ENCODE measurements at regions not wholly inside any gene's neighbourhood (a gene's known extent, or its start where the extent isn't known, plus 50 kb on each side); places are given as distances from the start of the nearest gene placed in this dataset.

DNA sequence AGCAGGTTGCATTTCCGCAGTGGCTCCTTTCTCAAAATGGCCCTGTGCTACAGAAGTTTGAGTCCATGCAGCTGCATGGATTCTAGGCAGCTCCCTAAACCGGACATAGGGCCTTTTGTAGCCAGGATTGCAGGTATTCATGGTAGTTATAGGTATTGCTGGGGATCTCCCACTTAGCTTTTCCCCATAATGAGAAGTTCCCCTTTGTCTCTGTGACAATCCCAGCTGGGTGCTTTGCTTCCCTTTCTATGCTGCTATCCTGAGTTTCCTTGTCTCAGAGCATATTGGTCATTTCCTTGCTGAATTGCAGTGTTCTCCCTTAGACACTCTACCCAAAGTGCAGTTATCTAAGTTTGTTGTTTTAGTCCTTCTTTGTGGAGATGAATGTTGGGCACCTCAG lies 120.9 kb upstream of the MIS18BP1 start:
- Histone ChIP-seq H3K27ac (no peak overlapping the region), H3K36me3 (replicated peaks in 1 of 2; ENCODE audit: insufficient read depth in 1 of 2, low read depth in 2 of 2) (no peaks in the 10 kb centered on the region), H3K4me3 (no peak overlapping the region), H3K9me3 (no peaks in the 10 kb centered on the region), H3K27me3 (no peaks in the 10 kb centered on the region), H3K4me1 (no peaks in the 10 kb centered on the region)
- intact Hi-C loops (cut with DNase I): no loop called here
- DNase-seq (no peak), ATAC-seq (no peak)
- 61 to 84% methylated on average over 2 of the region's 2 CpGs for WGBS, 2 donors
- TF ChIP-seq, protein P1, sequence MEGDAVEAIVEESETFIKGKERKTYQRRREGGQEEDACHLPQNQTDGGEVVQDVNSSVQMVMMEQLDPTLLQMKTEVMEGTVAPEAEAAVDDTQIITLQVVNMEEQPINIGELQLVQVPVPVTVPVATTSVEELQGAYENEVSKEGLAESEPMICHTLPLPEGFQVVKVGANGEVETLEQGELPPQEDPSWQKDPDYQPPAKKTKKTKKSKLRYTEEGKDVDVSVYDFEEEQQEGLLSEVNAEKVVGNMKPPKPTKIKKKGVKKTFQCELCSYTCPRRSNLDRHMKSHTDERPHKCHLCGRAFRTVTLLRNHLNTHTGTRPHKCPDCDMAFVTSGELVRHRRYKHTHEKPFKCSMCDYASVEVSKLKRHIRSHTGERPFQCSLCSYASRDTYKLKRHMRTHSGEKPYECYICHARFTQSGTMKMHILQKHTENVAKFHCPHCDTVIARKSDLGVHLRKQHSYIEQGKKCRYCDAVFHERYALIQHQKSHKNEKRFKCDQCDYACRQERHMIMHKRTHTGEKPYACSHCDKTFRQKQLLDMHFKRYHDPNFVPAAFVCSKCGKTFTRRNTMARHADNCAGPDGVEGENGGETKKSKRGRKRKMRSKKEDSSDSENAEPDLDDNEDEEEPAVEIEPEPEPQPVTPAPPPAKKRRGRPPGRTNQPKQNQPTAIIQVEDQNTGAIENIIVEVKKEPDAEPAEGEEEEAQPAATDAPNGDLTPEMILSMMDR (IDR thresholded peaks at IDR 0.05): no peak
- TF ChIP-seq POLR2A (IDR thresholded peaks at IDR 0.05): no peak

DNA sequence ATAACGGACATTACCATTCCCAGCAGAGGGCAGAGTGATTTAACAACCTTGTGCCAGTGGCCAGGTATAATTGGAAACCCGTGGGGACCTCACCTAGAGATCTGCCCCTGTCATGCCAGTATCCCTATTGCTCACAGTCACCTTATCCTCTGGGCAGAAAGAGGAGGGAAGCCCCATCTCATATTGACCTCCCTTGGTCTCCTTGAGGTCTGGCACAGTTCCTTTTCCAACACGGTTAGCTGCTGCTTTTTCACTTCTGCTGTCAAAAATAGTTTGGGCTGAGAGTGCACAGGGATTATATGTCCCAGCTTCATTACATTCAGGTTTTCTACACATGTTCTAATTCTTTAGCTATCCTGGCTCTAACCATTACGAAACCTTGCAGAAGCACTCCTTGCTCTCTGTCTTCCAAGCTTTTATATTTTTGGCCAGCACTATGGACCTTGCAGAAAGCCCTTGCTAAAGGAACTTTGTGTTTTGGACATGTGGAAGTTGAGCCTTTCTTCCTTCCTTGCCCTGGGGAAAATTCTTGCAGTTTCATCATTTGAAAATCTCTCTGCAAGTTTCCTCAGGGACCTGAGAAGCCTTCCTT lies 111.7 kb upstream of the MIS18BP1 start:
- Histone ChIP-seq H3K4me1 (no peaks in the 10 kb centered on the region), H3K4me3 (no peak overlapping the region), H3K27me3 (no peaks in the 10 kb centered on the region), H3K36me3 (replicated peaks in 1 of 2; ENCODE audit: insufficient read depth in 1 of 2, low read depth in 2 of 2) (no peaks in the 10 kb centered on the region), H3K9me3 (no peaks in the 10 kb centered on the region), H3K27ac (no peak overlapping the region)
- no peak for TF ChIP-seq POLR2A (IDR thresholded peaks at IDR 0.05)
- TF ChIP-seq, protein P1 (IDR thresholded peaks at IDR 0.05): no peak
- no peak for DNase-seq
- intact Hi-C loops (cut with DNase I): no loop called here
- 52 to 58% methylated on average over 4 of the region's 4 CpGs for WGBS, 2 donors
- ATAC-seq: no peak

DNA sequence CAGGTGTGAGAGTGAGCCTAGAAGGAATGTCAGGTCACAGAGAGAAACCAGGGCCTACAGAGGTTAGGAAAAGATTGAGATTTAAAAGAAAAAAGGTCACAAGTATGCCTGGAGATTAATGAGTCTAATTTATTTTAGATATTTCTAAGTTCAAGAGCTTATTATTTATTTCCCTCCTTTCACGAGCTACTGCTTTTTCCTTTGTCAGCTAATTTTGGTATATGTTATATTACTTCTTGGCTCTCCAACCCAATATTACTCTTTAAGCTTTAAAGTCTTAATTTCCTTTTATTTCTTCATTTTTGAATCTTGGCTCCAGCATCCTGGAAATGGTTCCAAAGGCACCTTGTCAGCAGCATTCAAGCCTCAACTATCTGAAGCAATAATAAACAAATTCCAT lies 109.5 kb upstream of the MIS18BP1 start:
- H3K27me3 ChIP-seq: no peaks in the 10 kb centered on the region
- H3K4me3 ChIP-seq: no peak overlapping the region

GRCh38 chr14:45361727-45362126 lies 108.7 kb upstream of the MIS18BP1 start:
- H3K27me3 ChIP-seq: no peaks in the 10 kb centered on the region
- H3K9me3 ChIP-seq: no peaks in the 10 kb centered on the region
- intact Hi-C loops (cut with DNase I): no loop called here
- H3K4me3 ChIP-seq: no peak overlapping the region
- ATAC-seq (no peak), DNase-seq (no peak)
- no peak overlapping the region for H3K27ac ChIP-seq
- no peaks in the 10 kb centered on the region for H3K4me1 ChIP-seq
- no peaks in the 10 kb centered on the region for H3K36me3 ChIP-seq (replicated peaks in 1 of 2; ENCODE audit: insufficient read depth in 1 of 2, low read depth in 2 of 2)
- WGBS, 2 donors: 82 to 88% methylated on average over 2 of the region's 2 CpGs
- TF ChIP-seq, protein P1 (IDR thresholded peaks at IDR 0.05): no peak
- TF ChIP-seq POLR2A (IDR thresholded peaks at IDR 0.05): no peak

More for the DNA sequence above, 109.5 kb upstream of the MIS18BP1 start:
- no peaks in the 10 kb centered on the region for H3K4me1 ChIP-seq
- DNase-seq: no peak
- WGBS, 2 donors: 61 to 68% methylated on average over 1 of the region's 1 CpG
- no peak for ATAC-seq
- H3K36me3 ChIP-seq (replicated peaks in 1 of 2; ENCODE audit: insufficient read depth in 1 of 2, low read depth in 2 of 2): no peaks in the 10 kb centered on the region
- no peak overlapping the region for H3K27ac ChIP-seq
- H3K9me3 ChIP-seq: no peaks in the 10 kb centered on the region
- intact Hi-C loops (cut with DNase I): no loop called here
- no peak for TF ChIP-seq POLR2A (IDR thresholded peaks at IDR 0.05)
- TF ChIP-seq, protein P1 (IDR thresholded peaks at IDR 0.05): no peak

- no peaks in the 10 kb centered on the region for H3K9me3 ChIP-seq
- intact Hi-C loops (cut with DNase I): no loop called here
- DNase-seq (no peak), ATAC-seq (no peak)
- H3K4me3 ChIP-seq: no peak overlapping the region
- no peaks in the 10 kb centered on the region for H3K27me3 ChIP-seq
- WGBS, 2 donors: 70 to 73% methylated on average over 3 of the region's 3 CpGs
- H3K4me1 ChIP-seq: no peaks in the 10 kb centered on the region
- no peaks in the 10 kb centered on the region for H3K36me3 ChIP-seq (replicated peaks in 1 of 2; ENCODE audit: insufficient read depth in 1 of 2, low read depth in 2 of 2)
- TF ChIP-seq, protein P1 (IDR thresholded peaks at IDR 0.05): no peak
- no peak for TF ChIP-seq POLR2A (IDR thresholded peaks at IDR 0.05)
- H3K27ac ChIP-seq: no peak overlapping the region
Measured at GRCh38 chr14:45359746-45360145, 106.7 kb upstream of the MIS18BP1 start.
